Left kidney (tissue), 1 donor: ENCODE measurements at regions not wholly inside any gene's neighbourhood (a gene's known extent, or its start where the extent isn't known, plus 50 kb on each side); places are given as distances from the start of the nearest gene placed in this dataset.

Experiments used
- DNase-seq: peaks from one replicate; pipeline ENCODE4 v3.0.0-alpha.2; 2013

- no peak for DNase-seq
Measured at GRCh38 chr2:3960106-3960505, 256.7 kb downstream of the DCDC2C start.

GRCh38 chr2:3962719-3963118 lies 259.3 kb downstream of the DCDC2C start:
- no peak for DNase-seq

DNA sequence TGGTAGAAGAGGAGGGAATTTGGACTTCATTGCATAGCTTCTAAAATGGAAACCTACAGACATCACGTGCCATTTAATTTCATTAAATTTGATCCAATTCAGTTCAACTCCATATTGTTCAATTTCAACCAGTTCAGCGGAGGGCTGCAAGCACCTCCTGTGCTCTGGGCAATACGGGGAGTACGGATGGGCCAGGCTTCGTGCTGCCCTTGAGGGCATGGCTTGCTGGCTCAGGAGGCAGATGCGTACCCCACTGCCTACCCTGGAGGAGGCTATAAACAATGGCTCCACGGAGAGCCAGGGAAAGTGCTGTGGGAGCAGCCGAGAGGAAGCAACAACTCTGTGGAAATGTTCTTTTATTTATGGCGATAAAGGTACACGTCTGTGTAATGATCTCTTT lies 261.8 kb downstream of the DCDC2C start:
- no peak for DNase-seq

DNA sequence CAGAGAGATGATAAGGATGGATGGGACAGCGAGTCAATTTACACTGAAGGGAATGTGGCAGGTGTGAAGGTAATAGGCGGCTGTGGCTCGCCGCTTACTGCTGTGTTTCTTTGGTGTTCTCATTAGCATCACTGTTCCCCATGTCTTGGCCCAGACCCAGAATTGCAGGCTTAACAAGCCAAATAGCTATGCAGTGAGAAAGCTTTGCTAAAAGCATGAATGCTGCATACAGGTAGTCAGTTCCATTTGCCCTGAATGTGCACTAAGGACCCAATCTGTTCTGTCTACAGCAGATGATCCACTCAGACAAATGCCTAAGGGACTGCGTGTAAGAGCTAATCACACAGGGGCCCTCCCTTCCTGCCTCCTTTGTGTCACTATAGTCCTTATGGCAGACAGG lies 262.6 kb downstream of the DCDC2C start:
- DNase-seq = no peak

DNA sequence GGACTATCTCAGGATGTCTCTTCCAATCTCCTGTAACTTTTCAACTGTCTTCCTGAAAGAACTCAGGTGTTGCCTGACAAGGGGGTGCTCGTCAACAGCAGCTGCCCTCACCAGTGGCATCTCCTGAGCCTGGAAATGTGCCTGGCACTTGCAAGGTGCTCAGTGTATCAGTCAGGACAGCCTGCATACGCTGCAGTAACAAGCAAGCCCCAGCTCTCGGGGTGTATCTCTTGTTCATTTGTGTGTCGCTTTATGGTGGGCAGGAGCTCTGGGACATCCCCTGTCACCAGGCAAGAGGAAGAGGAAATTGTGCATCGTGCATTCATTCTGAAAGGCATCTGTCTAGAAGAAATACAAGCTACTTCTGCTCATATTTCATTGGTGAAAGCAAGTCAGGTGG lies 263.1 kb downstream of the DCDC2C start:
- no peak for DNase-seq

DNA sequence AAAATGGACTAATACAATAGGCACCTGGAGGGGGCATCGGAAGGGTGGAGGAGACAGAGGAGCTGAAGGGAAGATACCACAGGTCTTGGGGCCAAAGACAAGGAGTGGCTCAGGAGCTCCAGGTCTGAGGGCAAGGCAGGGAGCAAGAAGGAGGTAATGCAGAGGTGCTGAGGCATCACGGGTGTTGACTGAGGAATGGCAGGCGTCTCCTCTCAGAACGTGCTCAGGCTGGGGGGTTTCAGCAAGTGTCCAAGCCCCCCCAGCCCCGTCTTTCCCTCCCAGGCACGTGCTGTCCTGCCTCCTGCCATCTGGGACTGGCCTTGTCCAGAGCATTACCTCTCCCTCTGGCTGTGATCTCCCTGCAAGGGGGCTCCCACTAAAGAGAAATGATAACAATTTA lies 265.4 kb downstream of the DCDC2C start:
- DNase-seq = no peak

DNA sequence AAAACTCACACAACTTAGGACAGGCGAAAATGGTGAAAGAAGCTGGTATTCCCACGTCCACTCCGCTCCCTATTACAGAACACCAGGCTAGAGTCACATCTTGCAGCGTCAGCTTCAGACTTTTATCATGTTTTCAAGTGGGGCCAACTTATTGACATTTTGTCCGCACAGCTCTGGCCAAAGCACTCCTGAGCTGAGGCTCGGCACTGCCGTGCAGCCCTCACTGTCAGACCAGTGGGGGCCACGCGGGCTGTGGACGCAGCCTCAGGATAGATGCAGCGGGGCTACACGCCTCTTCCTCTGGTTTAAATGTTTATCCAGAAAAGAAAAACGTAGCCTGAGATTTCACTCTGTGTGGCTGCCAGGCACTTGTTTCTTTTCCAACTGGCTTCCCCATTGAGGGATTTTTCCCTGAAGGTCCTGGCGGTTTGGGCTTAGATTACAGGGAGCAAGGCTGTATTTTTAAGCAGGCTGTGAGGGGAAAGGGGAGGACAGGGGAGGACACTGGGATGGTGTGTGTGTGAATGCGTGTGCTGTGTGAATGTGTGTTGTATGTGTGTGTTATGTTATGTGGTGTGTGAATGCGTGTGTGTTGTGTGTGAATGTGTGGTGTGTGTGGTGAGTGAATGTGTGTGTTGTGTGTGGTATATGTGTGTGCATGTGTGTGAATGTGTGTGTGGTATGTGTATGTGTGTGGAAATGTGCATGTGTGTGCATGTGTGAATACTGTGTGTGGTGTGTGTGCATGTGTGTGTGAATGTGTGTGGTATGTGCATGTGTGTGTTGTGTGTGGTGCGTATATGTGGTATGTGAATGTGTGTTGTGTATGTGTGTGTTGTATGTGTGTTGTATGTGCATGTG lies 267.6 kb downstream of the DCDC2C start:
- DNase-seq = no peak

- DNase-seq = no peak
Measured at GRCh38 chr2:3971652-3972192, 268.3 kb downstream of the DCDC2C start.

- DNase-seq = no peak
Measured at GRCh38 chr2:3972377-3972776, 269.0 kb downstream of the DCDC2C start.

DNA sequence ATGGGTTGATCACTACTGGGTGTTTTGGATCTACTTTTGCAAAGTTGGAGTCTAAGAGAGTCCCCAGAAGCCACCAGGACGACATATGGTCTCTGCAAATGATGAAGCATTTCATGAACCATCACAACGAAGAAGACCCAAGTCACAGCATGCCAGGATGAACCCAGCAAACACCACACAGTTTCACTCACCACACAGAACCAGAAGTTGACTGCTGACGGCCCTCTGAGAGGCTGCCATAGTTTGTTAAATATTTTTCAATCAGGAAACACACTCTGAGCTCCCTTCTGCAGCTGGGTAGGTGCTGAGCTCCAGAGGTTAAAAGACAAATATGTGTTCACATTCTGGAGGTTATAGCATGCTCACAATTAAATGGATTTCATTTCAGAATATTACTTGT lies 271.4 kb downstream of the DCDC2C start:
- no peak for DNase-seq

GRCh38 chr2:3981446-3981987 lies 278.1 kb downstream of the DCDC2C start:
- DNase-seq = no peak

GRCh38 chr2:3982160-3982559 lies 278.8 kb downstream of the DCDC2C start:
- no peak for DNase-seq

GRCh38 chr2:3986063-3986462 lies 282.7 kb downstream of the DCDC2C start:
- no peak for DNase-seq

- no peak for DNase-seq
Measured at GRCh38 chr2:3986530-3987258, 283.3 kb downstream of the DCDC2C start.

- no peak for DNase-seq
Measured at GRCh38 chr2:4002841-4003403, 299.5 kb downstream of the DCDC2C start.

- DNase-seq = no peak
Measured at GRCh38 chr2:4012197-4012596, 308.8 kb downstream of the DCDC2C start.

GRCh38 chr2:4018535-4018934 lies 315.2 kb downstream of the DCDC2C start:
- no peak for DNase-seq

GRCh38 chr2:4020153-4020552 lies 316.8 kb downstream of the DCDC2C start:
- DNase-seq = no peak

DNA sequence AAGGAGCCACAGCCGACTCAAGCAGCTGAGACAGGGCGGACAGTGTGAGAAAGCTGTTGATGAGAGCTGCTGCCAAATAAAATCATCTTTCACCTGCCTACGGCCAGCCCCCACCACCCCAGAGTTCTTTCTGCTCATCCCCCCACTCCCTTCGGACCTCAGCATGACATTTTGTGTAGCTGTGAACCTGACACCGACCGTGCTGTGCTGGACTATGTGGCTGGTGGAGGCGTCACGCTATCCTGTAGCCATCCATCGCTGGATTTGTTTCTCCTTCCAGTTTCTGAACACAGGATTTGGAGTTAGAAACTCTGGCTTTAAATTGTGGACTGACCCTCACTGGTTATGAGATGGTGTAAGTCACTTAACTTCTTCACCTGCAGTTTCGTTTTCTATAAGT lies 317.3 kb downstream of the DCDC2C start:
- DNase-seq = no peak

DNA sequence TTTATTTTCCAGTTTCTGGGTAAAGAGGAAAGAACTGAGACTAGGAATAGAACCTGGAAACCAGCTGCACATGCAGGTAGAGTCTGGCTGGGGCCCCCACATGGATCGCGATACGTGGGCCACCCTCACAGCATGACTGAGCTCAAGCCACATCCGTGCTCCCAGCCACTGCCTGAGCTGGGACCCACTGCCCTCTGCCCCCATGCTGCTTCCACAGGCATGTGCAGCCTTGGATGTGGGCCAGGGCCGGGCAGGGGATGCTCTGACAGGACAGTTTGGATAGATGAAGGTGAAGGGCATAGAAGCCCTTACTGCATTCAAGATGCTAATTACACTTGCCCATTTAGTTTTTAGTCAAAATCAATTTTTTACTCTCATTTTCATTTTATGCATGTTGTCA lies 321.2 kb downstream of the DCDC2C start:
- DNase-seq = no peak

- DNase-seq = no peak
Measured at GRCh38 chr2:4029081-4029480, 325.7 kb downstream of the DCDC2C start.

DNA sequence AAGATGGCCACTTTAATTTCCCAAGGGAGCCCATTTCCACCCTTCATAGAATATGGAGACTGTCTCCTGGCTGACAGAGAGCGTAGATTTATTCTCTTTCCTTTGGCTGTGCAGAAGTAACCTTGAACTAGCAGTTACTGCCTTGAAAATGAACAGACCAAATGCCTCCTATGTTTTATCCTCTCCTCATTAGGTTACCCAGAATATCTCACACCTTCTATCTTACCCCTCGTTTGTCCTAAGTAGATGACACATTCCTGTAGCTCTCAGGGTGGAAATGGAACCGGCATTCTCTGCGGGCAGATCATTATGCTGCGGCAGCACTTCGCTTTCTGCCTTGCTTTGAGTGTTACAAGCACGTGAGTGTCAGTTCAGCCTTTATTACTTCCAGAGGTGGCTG lies 336.5 kb downstream of the DCDC2C start:
- DNase-seq = no peak
